IMR-90 (cell line): ENCODE measurements at regions not wholly inside any gene's neighbourhood (a gene's known extent, or its start where the extent isn't known, plus 50 kb on each side); places are given as distances from the start of the nearest gene placed in this dataset.

ENCODE experiments used
- ATAC-seq: fragments of 200-7000 bp; cut with Tn5 transposase; 2 replicates; pipeline ENCODE4 v1.9.1; 2020; ENCODE audit warnings: low read depth, mild to moderate bottlenecking, moderate library complexity
- BruUV-seq: library from RNA; stranded (reverse); fragments of 400-500 nt; replicated peaks from 2 replicates; lab custom pipeline; 2021; lab: Mats Ljungman, UMichigan
- CTCF ChIA-PET: fragments of 300-600 bp; formaldehyde crosslinking; extraction: SDS; loops from one replicate; lab custom pipeline; 2021; ENCODE audit warnings: antibody characterized with exemption; lab: Yijun Ruan, JAX
- POLR2A ChIA-PET: fragments of 300-600 bp; sonication (Branson Sonifier 250); formaldehyde crosslinking; loops from one replicate; lab custom pipeline; 2022; ENCODE audit warnings: antibody characterized with exemption; ENCODE audit not compliant: unreplicated experiment; lab: Charles Lee
- DNase-seq: peaks from one replicate; pipeline ENCODE4 v3.0.0; 2013
- H2AFZ ChIP-seq: replicated peaks from 2 replicates; pipeline ENCODE3; 2013; ENCODE audit warnings: low read length, mild to moderate bottlenecking; ENCODE audit not compliant: poor library complexity
- H2AK5ac ChIP-seq: 2 replicates; pipeline ENCODE4 v1.6.1; 2013; ENCODE audit warnings: low read depth, low read length, inconsistent platforms
- H2AK9ac ChIP-seq: replicated peaks from 2 replicates; pipeline ENCODE3; 2013; ENCODE audit warnings: mild to moderate bottlenecking, low read depth, low read length, moderate library complexity; ENCODE audit not compliant: poor library complexity
- H2BK120ac ChIP-seq: 2 replicates; pipeline ENCODE4 v1.6.1; 2013; ENCODE audit warnings: low read depth, low read length, inconsistent platforms
- H2BK15ac ChIP-seq: 3 replicates; pipeline ENCODE4 v1.6.1; 2013; ENCODE audit warnings: low read depth, low read length, inconsistent platforms
- H2BK20ac ChIP-seq: 2 replicates; pipeline ENCODE4 v1.6.1; 2013; ENCODE audit warnings: low read depth, mild to moderate bottlenecking, inconsistent platforms, low read length, moderate library complexity
- H2BK5ac ChIP-seq: 2 replicates; pipeline ENCODE4 v1.6.1; 2013; ENCODE audit warnings: mild to moderate bottlenecking, low read depth, low read length, inconsistent platforms; ENCODE audit not compliant: poor library complexity, severe bottlenecking
- H3K14ac ChIP-seq: replicated peaks from 2 replicates; pipeline ENCODE4 v1.6.1; 2013; ENCODE audit warnings: low read depth, low read length, inconsistent platforms
- H3K18ac ChIP-seq: 2 replicates; pipeline ENCODE4 v1.6.1; 2013; ENCODE audit warnings: low read depth, low read length, control low read depth
- H3K23ac ChIP-seq: 2 replicates; pipeline ENCODE4 v1.6.1; 2013; ENCODE audit warnings: low read depth, low read length, inconsistent platforms
- H3K27ac ChIP-seq: 2 replicates; pipeline ENCODE4 v1.5.1; 2013; ENCODE audit warnings: mild to moderate bottlenecking, control low read depth, low read length; ENCODE audit not compliant: insufficient read depth
- H3K27me3 ChIP-seq: 2 replicates; pipeline ENCODE4 v1.6.1; 2013; ENCODE audit warnings: low read length; ENCODE audit not compliant: control insufficient read depth, insufficient read depth
- H3K36me3 ChIP-seq: 2 replicates; pipeline ENCODE4 v1.6.1; 2013; ENCODE audit warnings: low read length, mixed read lengths; ENCODE audit not compliant: control insufficient read depth, insufficient read depth
- H3K4ac ChIP-seq: 2 replicates; pipeline ENCODE4 v1.6.1; 2013; ENCODE audit warnings: low read depth, low read length, inconsistent platforms
- H3K4me1 ChIP-seq: 2 replicates; pipeline ENCODE4 v1.6.1; 2013; ENCODE audit warnings: low read length, mixed read lengths; ENCODE audit not compliant: control insufficient read depth, insufficient read depth
- H3K4me2 ChIP-seq: 2 replicates; pipeline ENCODE4 v1.6.1; 2013; ENCODE audit warnings: low read depth, mild to moderate bottlenecking, control low read depth, low read length, moderate library complexity
- H3K4me3 ChIP-seq: 2 replicates; pipeline ENCODE4 v1.5.1; 2013; ENCODE audit warnings: low read depth, mild to moderate bottlenecking, control low read depth, low read length, moderate library complexity; ENCODE audit not compliant: insufficient read depth
- H3K56ac ChIP-seq: 2 replicates; pipeline ENCODE4 v1.6.1; 2013; ENCODE audit warnings: low read length, inconsistent platforms; ENCODE audit not compliant: insufficient read depth; ENCODE audit errors: extremely low read depth
- H3K79me1 ChIP-seq, 2 experiments: 2 replicates each; pipeline ENCODE4 v1.6.1; 2013; ENCODE audit warnings: low read length in 2 of 2, inconsistent platforms in 1 of 2, low read depth in 1 of 2
- H3K9ac ChIP-seq: 2 replicates; pipeline ENCODE4 v1.6.1; 2013; ENCODE audit warnings: low read depth, low read length, control low read depth
- H3K9me1 ChIP-seq: 2 replicates; pipeline ENCODE4 v1.6.1; 2013; ENCODE audit warnings: low read length, inconsistent platforms; ENCODE audit not compliant: insufficient read depth
- H3K9me3 ChIP-seq: 2 replicates; pipeline ENCODE4 v1.6.1; 2013; ENCODE audit warnings: low read length; ENCODE audit not compliant: control insufficient read depth, insufficient read depth
- H4K20me1 ChIP-seq: 2 replicates; pipeline ENCODE4 v1.6.1; 2013; ENCODE audit warnings: low read length, inconsistent platforms; ENCODE audit not compliant: insufficient read depth
- H4K5ac ChIP-seq: 2 replicates; pipeline ENCODE4 v1.6.1; 2013; ENCODE audit warnings: mild to moderate bottlenecking, low read depth, low read length, control low read depth
- H4K8ac ChIP-seq, 2 experiments: 2 replicates each; pipeline ENCODE4 v1.6.1; 2013; ENCODE audit warnings: low read depth in 2 of 2, low read length in 2 of 2, control low read depth in 1 of 2, inconsistent platforms in 1 of 2
- H4K91ac ChIP-seq: 2 replicates; pipeline ENCODE4 v1.6.1; 2013; ENCODE audit warnings: low read depth, low read length, inconsistent platforms; ENCODE audit not compliant: insufficient read depth
- BHLHE40 ChIP-seq: fragments of 150-350 bp; IDR thresholded peaks from 2 replicates; pipeline ENCODE4 v1.6.1; 2016; ENCODE audit warnings: mild to moderate bottlenecking, low read depth, low read length
- CEBPB ChIP-seq: IDR thresholded peaks from 2 replicates; pipeline ENCODE4 v1.6.1; 2012; ENCODE audit warnings: low read depth, low read length, improper control_type of control experiment
- CHD1 ChIP-seq: IDR thresholded peaks from 2 replicates; pipeline ENCODE4 v1.6.1; 2012; ENCODE audit warnings: low read depth, low read length, improper control_type of control experiment
- ELK1 ChIP-seq: fragments of 150-350 bp; IDR thresholded peaks from 2 replicates; pipeline ENCODE4 v1.6.1; 2016; ENCODE audit warnings: low read depth, mild to moderate bottlenecking, low read length, moderate library complexity, borderline replicate concordance
- MXI1 ChIP-seq: IDR thresholded peaks from 2 replicates; pipeline ENCODE4 v1.6.1; 2012; ENCODE audit warnings: low read depth, mild to moderate bottlenecking, low read length, moderate library complexity, borderline replicate concordance
- NFE2L2 ChIP-seq: fragments of 150-350 bp; IDR thresholded peaks from 2 replicates; pipeline ENCODE4 v1.6.1; 2016; ENCODE audit warnings: low read depth, mild to moderate bottlenecking, low read length
- POLR2A ChIP-seq: IDR thresholded peaks from 2 replicates; pipeline ENCODE4 v1.6.1; 2012; ENCODE audit warnings: mild to moderate bottlenecking, low read depth, low read length
- RAD21 ChIP-seq: IDR thresholded peaks from 2 replicates; pipeline ENCODE4 v1.6.1; 2012; ENCODE audit warnings: low read length, improper control_type of control experiment
- RCOR1 ChIP-seq: IDR thresholded peaks from 2 replicates; pipeline ENCODE4 v1.6.1; 2012; ENCODE audit warnings: mild to moderate bottlenecking, low read length, improper control_type of control experiment; ENCODE audit not compliant: insufficient replicate concordance
- SMC3 ChIP-seq: fragments of 150-350 bp; IDR thresholded peaks from 2 replicates; pipeline ENCODE4 v1.6.1; 2016; ENCODE audit warnings: low read depth, mild to moderate bottlenecking, antibody characterized with exemption, low read length, moderate library complexity
- USF2 ChIP-seq: fragments of 150-350 bp; IDR thresholded peaks from 2 replicates; pipeline ENCODE4 v1.6.1; 2017; ENCODE audit warnings: mild to moderate bottlenecking, antibody characterized with exemption, low read length, low read depth
- WGBS, 2 experiments: methylation state at CpG; one replicate each; pipeline versions ENCODE4 v1.1.5 to v1.1.7; 2013; ENCODE audit warnings: missing lambda C conversion rate in 2 of 2; ENCODE audit not compliant: insufficient read length in 1 of 2; ENCODE audit errors: extremely low coverage in 2 of 2; 5-methylcytosine and 5-hydroxymethylcytosine counted together
- dilution Hi-C: fragments of 300-500 bp; cut with HindIII; formaldehyde crosslinking; loops from one replicate; pipeline ENCODE4 v1.14.3; 2018; ENCODE audit warnings: low sequenced_read_pairs; ENCODE audit not compliant: unreplicated experiment
- in situ Hi-C: fragments of 300-500 bp; cut with MboI; formaldehyde crosslinking; loops from 3 replicates; pipeline ENCODE4 v1.14.3; 2019; ENCODE audit warnings: low sequenced_read_pairs, inconsistent platforms, mixed read lengths
- intact Hi-C: fragments of 100-400 bp; cut with micrococcal nuclease; formaldehyde crosslinking; loops from 2 replicates; pipeline ENCODE4 v1.10.0; 2022

- no peak overlapping the region for H3K23ac ChIP-seq
- H3K4me2 ChIP-seq: no peak overlapping the region
- no peak for DNase-seq
- in situ Hi-C loops: no loop called here
- no peak for ATAC-seq
- H3K18ac ChIP-seq: no peak overlapping the region
- no peak for TF ChIP-seq MXI1
- TF ChIP-seq NFE2L2: no peak
- no peak for TF ChIP-seq BHLHE40
- no peak for TF ChIP-seq POLR2A
- TF ChIP-seq CEBPB: no peak
- no peak for TF ChIP-seq RCOR1
- no peak for TF ChIP-seq USF2
- no peak for TF ChIP-seq ELK1
- TF ChIP-seq CHD1: no peak
- no peak for TF ChIP-seq SMC3
- TF ChIP-seq RAD21: no peak
- dilution Hi-C loops: no loop called here
- intact Hi-C loops: no loop called here
- H3K56ac ChIP-seq: no peak overlapping the region
- no peak overlapping the region for H4K5ac ChIP-seq
- no peak overlapping the region for H3K14ac ChIP-seq
- H3K4me3 ChIP-seq: no peak overlapping the region
- no peak overlapping the region for H2BK120ac ChIP-seq
- H3K4ac ChIP-seq: no peak overlapping the region
- no peak overlapping the region for H2AFZ ChIP-seq
- H3K4me1 ChIP-seq: no peaks in the 10 kb centered on the region
- H3K79me1 ChIP-seq: no peaks in the 10 kb centered on the region
- no peak overlapping the region for H4K8ac ChIP-seq
- no peaks in the 10 kb centered on the region for H4K20me1 ChIP-seq
- H3K36me3 ChIP-seq: no peaks in the 10 kb centered on the region
- H2BK20ac ChIP-seq: no peak overlapping the region
- no peak overlapping the region for H4K91ac ChIP-seq
- no peak overlapping the region for H2BK15ac ChIP-seq
- ChIA-PET POLR2A (no interaction called here), CTCF (no interaction called here)
- no peak overlapping the region for H2BK5ac ChIP-seq
- H3K27ac ChIP-seq: no peak overlapping the region
- H3K9me3 ChIP-seq: no peaks in the 10 kb centered on the region; the same call in 1 of the 2 replicates
- H3K9ac ChIP-seq: no peak overlapping the region
- no peak overlapping the region for H2AK9ac ChIP-seq
- H2AK5ac ChIP-seq: no peak overlapping the region
- H3K27me3 ChIP-seq: no peaks in the 10 kb centered on the region
- no TSS peak for BruUV-seq
- WGBS, 2 experiments: no CpG with 5 or more reads among the region's 1 CpG
- H3K9me1 ChIP-seq: no peaks in the 10 kb centered on the region
Observed at GRCh38 chr2:153106802-153107477, 371.6 kb downstream of the RPRM start.
